Kidney (tissue), 13 donors: ENCODE measurements at regions not wholly inside any gene's neighbourhood (a gene's known extent, or its start where the extent isn't known, plus 50 kb on each side); places are given as distances from the start of the nearest gene placed in this dataset.

Experiments used
- DNase-seq, 5 donors: peaks; one replicate each; pipeline ENCODE4 v3.0.0-alpha.2; 2013 to 2020
- FAIRE-seq: peaks from 2 replicates; lab custom pipeline; 2012; peaks lifted over from hg19 to GRCh38; lab: Jason Lieb, UNC
- H3K27ac ChIP-seq, 2 donors: one replicate each; pipeline ENCODE4 v1.7.0; 2013; ENCODE audit warnings: low read depth in 2 of 2, low read length in 2 of 2, inconsistent platforms in 1 of 2
- H3K27me3 ChIP-seq: one replicate; pipeline ENCODE4 v1.7.1; 2013; ENCODE audit warnings: low read length, inconsistent platforms; ENCODE audit not compliant: control insufficient read depth, insufficient read depth
- H3K36me3 ChIP-seq, 3 donors: one replicate each; pipeline versions ENCODE4 v1.7.0 to v1.7.1; 2013; ENCODE audit warnings: low read length in 3 of 3, control low read depth in 1 of 3, inconsistent platforms in 1 of 3; ENCODE audit not compliant: insufficient read depth in 3 of 3, control insufficient read depth in 2 of 3
- H3K4me1 ChIP-seq, 3 donors: one replicate each; pipeline versions ENCODE4 v1.7.0 to v1.7.1; 2013; ENCODE audit warnings: low read length in 3 of 3, inconsistent platforms in 1 of 3, low read depth in 1 of 3; ENCODE audit not compliant: control insufficient read depth in 2 of 3, insufficient read depth in 2 of 3
- H3K4me3 ChIP-seq, 3 donors: one replicate each; pipeline versions ENCODE4 v1.7.0 to v1.8.1; 2013; ENCODE audit warnings: low read length in 3 of 3, control low read depth in 1 of 3, inconsistent platforms in 1 of 3
- H3K9ac ChIP-seq, 3 donors: one replicate each; pipeline versions ENCODE4 v1.7.0 to v1.7.1; 2013; ENCODE audit warnings: low read length in 3 of 3, control low read depth in 1 of 3, inconsistent platforms in 1 of 3
- H3K9me3 ChIP-seq, 3 donors: one replicate each; pipeline versions ENCODE4 v1.7.0 to v1.7.1; 2013; ENCODE audit warnings: low read length in 3 of 3, control low read depth in 1 of 3, inconsistent platforms in 1 of 3; ENCODE audit not compliant: control insufficient read depth in 2 of 3, insufficient read depth in 1 of 3
- intact Hi-C: fragments of 100-400 bp; cut with DNase I; formaldehyde crosslinking; loops from one replicate; pipeline ENCODE4 v1.11.1; 2022
- TF ChIP-seq, protein P1 (sequence below): IDR thresholded peaks from 3 replicates; pipeline ENCODE4 v1.5.1; 2012; ENCODE audit warnings: mild to moderate bottlenecking, moderate library complexity, borderline replicate concordance; ENCODE audit not compliant: insufficient read depth; ENCODE audit errors: extremely low read depth
- donor health status: control.
- donor health status: control.
- donor health status: control.
- donor health status: control.
- donor health status: control.
- donor health status: DM: yes; HTN: yes; CAD: no.
- donor health status: Normal renal cell carcinoma (clear cell type).

DNA sequence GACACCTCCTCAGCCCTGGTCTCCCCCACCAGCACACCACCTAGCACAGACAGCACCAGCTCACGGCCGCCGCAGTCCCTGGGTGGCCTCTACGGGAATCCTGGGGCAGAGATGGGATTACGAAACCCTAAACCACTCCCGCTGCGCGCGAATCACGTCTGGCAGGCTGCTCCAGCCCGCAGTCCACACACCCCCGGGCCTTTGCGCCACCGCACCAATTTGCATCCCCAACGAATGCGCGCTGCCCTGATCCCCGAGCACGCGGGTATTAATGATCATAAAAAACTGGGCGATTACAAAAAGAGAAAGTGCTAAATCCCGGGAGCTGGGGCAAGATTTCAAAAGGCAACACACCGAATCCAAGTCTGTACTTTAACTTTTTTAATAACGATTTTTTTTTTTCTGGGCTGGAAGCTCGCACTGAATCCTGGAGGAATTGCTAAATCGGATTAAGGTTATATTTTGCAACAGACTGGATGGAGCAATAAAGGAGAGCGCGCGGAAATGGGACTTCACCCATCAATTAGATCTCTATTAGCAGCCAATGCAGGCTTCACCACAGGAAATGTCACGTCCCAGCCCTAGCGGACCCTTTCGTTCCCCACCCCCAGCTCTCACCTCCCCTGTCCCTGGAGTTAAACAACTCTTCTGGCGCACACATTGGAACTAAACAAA is 69.8 kb upstream of the TMEM33 start:
- no peaks in the 10 kb centered on the region for H3K36me3 ChIP-seq
- H3K27ac ChIP-seq, result no peak overlapping the region
- peaks cover 35% of the 10 kb centered on the region for H3K27me3 ChIP-seq
- no peak overlapping the region for H3K9ac ChIP-seq
- H3K9me3 ChIP-seq, result no peaks in the 10 kb centered on the region
- DNase-seq, result peak in 3 of 5 donors; percentile 29 to 59 (median 40)
- FAIRE-seq, result no peak
- peaks cover 0 to 5% (median 0%) of the 10 kb centered on the region in 3 donors for H3K4me1 ChIP-seq
- no peak overlapping the region for H3K4me3 ChIP-seq
- TF ChIP-seq, protein P1, sequence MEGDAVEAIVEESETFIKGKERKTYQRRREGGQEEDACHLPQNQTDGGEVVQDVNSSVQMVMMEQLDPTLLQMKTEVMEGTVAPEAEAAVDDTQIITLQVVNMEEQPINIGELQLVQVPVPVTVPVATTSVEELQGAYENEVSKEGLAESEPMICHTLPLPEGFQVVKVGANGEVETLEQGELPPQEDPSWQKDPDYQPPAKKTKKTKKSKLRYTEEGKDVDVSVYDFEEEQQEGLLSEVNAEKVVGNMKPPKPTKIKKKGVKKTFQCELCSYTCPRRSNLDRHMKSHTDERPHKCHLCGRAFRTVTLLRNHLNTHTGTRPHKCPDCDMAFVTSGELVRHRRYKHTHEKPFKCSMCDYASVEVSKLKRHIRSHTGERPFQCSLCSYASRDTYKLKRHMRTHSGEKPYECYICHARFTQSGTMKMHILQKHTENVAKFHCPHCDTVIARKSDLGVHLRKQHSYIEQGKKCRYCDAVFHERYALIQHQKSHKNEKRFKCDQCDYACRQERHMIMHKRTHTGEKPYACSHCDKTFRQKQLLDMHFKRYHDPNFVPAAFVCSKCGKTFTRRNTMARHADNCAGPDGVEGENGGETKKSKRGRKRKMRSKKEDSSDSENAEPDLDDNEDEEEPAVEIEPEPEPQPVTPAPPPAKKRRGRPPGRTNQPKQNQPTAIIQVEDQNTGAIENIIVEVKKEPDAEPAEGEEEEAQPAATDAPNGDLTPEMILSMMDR, result no peak
- intact Hi-C loops, result no loop called here

DNA sequence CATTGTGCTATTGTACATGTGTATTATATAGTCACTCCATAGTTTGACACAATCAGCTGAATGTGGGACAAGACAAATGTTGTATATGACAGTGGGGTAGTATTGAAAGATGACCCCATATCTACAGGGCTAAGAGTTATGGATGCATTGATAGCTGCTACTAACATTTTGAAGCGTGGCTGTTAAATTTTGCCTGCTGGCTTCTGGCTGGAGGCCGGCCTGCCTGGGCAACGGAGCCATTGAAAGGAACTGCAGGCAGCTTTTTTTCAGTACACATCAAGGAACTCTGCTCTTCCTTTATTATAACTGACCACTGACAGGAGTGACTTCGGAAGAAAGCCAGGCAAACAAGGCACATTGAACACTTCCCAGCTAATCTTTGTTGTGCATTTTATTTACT is 76.1 kb upstream of the TMEM33 start:
- FAIRE-seq (no peak), DNase-seq (no peak)
- intact Hi-C loops, result no loop called here
- Histone ChIP-seq H3K27ac (no peak overlapping the region), H3K9ac (no peak overlapping the region), H3K36me3 (no peaks in the 10 kb centered on the region), H3K27me3 (peaks cover 2% of the 10 kb centered on the region), H3K4me1 (no peaks in the 10 kb centered on the region), H3K9me3 (no peaks in the 10 kb centered on the region), H3K4me3 (no peak overlapping the region)
- TF ChIP-seq, protein P1, result no peak

DNA sequence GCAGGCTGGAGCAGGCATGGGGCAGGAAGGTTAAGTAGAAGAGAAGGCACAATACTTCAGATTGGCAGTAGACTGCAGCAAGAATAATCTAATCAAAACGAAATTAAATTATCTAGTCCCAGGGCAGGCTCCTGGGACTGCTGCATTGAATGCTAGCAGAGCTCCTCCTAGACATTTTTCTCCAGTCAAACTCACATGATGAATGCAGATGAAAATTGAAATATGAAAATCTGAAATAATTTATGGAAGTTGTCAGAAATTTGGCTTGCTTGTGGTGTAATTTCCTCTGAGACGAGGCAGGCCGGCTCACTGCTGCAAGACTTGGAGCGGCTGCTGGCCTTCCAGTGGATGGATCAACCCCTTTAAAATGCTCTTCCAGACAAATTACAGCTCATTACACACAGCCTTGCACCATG is 78.0 kb upstream of the TMEM33 start:
- H3K9ac ChIP-seq, result no peak overlapping the region
- no peaks in the 10 kb centered on the region for H3K9me3 ChIP-seq
- FAIRE-seq, result no peak
- no peaks in the 10 kb centered on the region for H3K4me1 ChIP-seq
- no peak overlapping the region for H3K27ac ChIP-seq
- H3K4me3 ChIP-seq, result no peak overlapping the region
- DNase-seq, result no peak
- no peaks in the 10 kb centered on the region for H3K36me3 ChIP-seq
- H3K27me3 ChIP-seq, result no peaks in the 10 kb centered on the region
- intact Hi-C loops, result no loop called here
- TF ChIP-seq, protein P1, result no peak

DNA sequence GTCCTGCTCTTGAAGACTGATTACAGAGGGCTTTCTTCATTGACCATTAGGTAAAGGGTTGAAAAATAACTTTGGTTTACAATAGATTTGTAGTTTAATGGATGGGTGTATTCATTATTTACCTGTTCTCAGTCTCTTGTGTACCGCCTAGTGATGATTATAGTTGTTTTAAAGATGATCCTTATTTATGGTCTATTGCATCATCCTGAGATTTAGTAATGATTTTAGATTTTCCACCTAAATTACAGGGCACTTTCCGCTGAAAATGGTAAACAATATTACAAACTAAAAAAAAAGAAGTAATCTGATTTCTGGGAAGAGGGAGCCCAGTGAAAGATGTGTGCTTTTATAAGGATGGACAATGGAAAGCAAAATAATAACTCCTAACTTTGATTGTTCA is 78.4 kb upstream of the TMEM33 start:
- TF ChIP-seq, protein P1, result no peak
- H3K4me1 ChIP-seq, result no peaks in the 10 kb centered on the region
- H3K36me3 ChIP-seq, result no peaks in the 10 kb centered on the region
- no peaks in the 10 kb centered on the region for H3K27me3 ChIP-seq
- intact Hi-C loops, result no loop called here
- FAIRE-seq, result no peak
- no peak overlapping the region for H3K27ac ChIP-seq
- H3K9ac ChIP-seq, result no peak overlapping the region
- no peak for DNase-seq
- H3K4me3 ChIP-seq, result no peak overlapping the region
- H3K9me3 ChIP-seq, result no peaks in the 10 kb centered on the region
